Testis (tissue), 2 donors: ENCODE measurements at regions not wholly inside any gene's neighbourhood (a gene's known extent, or its start where the extent isn't known, plus 50 kb on each side); places are given as distances from the start of the nearest gene placed in this dataset.

ENCODE experiments used
- CTCF ChIP-seq, 3 experiments: fragments of 450-650 bp in 2 of 3; fragments of 200-600 bp in 1 of 3; sonication (generic) in 1 of 3; IDR thresholded peaks; one replicate each; pipeline ENCODE4 v1.5.1; 2016 to 2019; ENCODE audit warnings: antibody characterized with exemption in 3 of 3, mild to moderate bottlenecking in 2 of 3, moderate library complexity in 1 of 3
- POLR2A ChIP-seq: fragments of 450-650 bp; IDR thresholded peaks from one replicate; pipeline ENCODE4 v1.6.1; 2017; ENCODE audit warnings: antibody characterized with exemption, mild to moderate bottlenecking, moderate library complexity

- TF ChIP-seq CTCF (IDR thresholded peaks at IDR 0.05): no peak
- TF ChIP-seq POLR2A: no peak
Measured at GRCh38 chr21:35108887-35109286, 59.8 kb upstream of the RUNX1 start.
